GM18498 (cell line): ENCODE measurements at regions not wholly inside any gene's neighbourhood (a gene's known extent, or its start where the extent isn't known, plus 50 kb on each side); places are given as distances from the start of the nearest gene placed in this dataset.
"Not testable (repeated sequence)": the region's sequence is repeated elsewhere in the genome, so short reads cannot be mapped to it uniquely, and the experiment has no call there.

Source experiments
- ATAC-seq: cut with Tn5 transposase; IDR thresholded peaks from one replicate; pipeline ENCODE4 v1.9.1; 2021; ENCODE audit warnings: mild to moderate bottlenecking, moderate library complexity; ENCODE audit not compliant: unreplicated experiment

GRCh38 chr12:24679126-24679525 lies 269.8 kb downstream of the BCAT1 start:
- ATAC-seq, result no peak

GRCh38 chr12:24678436-24678835 lies 270.5 kb downstream of the BCAT1 start:
- ATAC-seq, result no peak

- ATAC-seq, result no peak
These were observed 280.3 kb downstream of the BCAT1 start for GRCh38 chr12:24668563-24668962.

GRCh38 chr12:24664161-24664880 lies 284.6 kb downstream of the BCAT1 start:
- ATAC-seq, result no peak

GRCh38 chr12:24661657-24662096 lies 287.2 kb downstream of the BCAT1 start:
- ATAC-seq, result no peak

- no peak for ATAC-seq
These were observed 289.9 kb downstream of the BCAT1 start for GRCh38 chr12:24659016-24659415.

GRCh38 chr12:24654344-24654743 lies 294.6 kb downstream of the BCAT1 start:
- ATAC-seq, result not testable (repeated sequence)

GRCh38 chr12:24649634-24650033 lies 299.3 kb downstream of the BCAT1 start:
- no peak for ATAC-seq

GRCh38 chr12:24649209-24649608 lies 299.7 kb downstream of the BCAT1 start:
- ATAC-seq, result no peak

- ATAC-seq, result no peak
These were observed 303.6 kb downstream of the BCAT1 start for GRCh38 chr12:24645254-24645653.

GRCh38 chr12:24643120-24644119 lies 305.5 kb downstream of the BCAT1 start:
- ATAC-seq, result no peak

- ATAC-seq, result no peak
These were observed 309.3 kb downstream of the BCAT1 start for GRCh38 chr12:24639641-24640040.

- no peak for ATAC-seq
These were observed 316.4 kb downstream of the BCAT1 start for GRCh38 chr12:24632466-24632865.

GRCh38 chr12:24631676-24632426 lies 317.1 kb downstream of the BCAT1 start:
- ATAC-seq, result no peak

GRCh38 chr12:24630856-24631255 lies 318.0 kb downstream of the BCAT1 start:
- ATAC-seq, result no peak

- ATAC-seq, result no peak
These were observed 318.5 kb downstream of the BCAT1 start for GRCh38 chr12:24630446-24630845.

GRCh38 chr12:24625103-24625502 lies 323.8 kb downstream of the BCAT1 start:
- no peak for ATAC-seq

- not testable (repeated sequence) for ATAC-seq
These were observed 328.9 kb downstream of the BCAT1 start for GRCh38 chr12:24619954-24620353.

- no peak for ATAC-seq
These were observed 331.4 kb downstream of the BCAT1 start for GRCh38 chr12:24617471-24617870.

GRCh38 chr12:24615967-24616411 lies 332.9 kb downstream of the BCAT1 start:
- no peak for ATAC-seq
